ENCODE measurements at regions not wholly inside any gene's neighbourhood (a gene's known extent, or its start where the extent isn't known, plus 50 kb on each side); places are given as distances from the start of the nearest gene placed in this dataset.

GRCh38 chr12:127711108-127711507 is 555.9 kb upstream of the TMEM132C start:
- TF ChIP-seq EP300 (IDR thresholded peaks at IDR 0.05) = no peak
- no peak for TF ChIP-seq POLR2A (IDR thresholded peaks at IDR 0.05)
- no peak for TF ChIP-seq POLR2AphosphoS5 (IDR thresholded peaks at IDR 0.05)
- no peaks in the 10 kb centered on the region for H3K36me3 ChIP-seq
- DNase-seq = no peak
- no peaks in the 10 kb centered on the region for H3K9me3 ChIP-seq
- WGBS, 5 donors = 40 to 47% (median 45%) methylated on average over 8 of the region's 8 CpGs
- intact Hi-C loops (cut with DNase I; ENCODE audit: low total_unique reads) = no loop called here
- H3K27ac ChIP-seq = no peak overlapping the region
- no peak overlapping the region for H3K4me3 ChIP-seq
- no peaks in the 10 kb centered on the region for H3K4me1 ChIP-seq
- no peaks in the 10 kb centered on the region for H3K27me3 ChIP-seq

- no peaks in the 10 kb centered on the region for H3K36me3 ChIP-seq
- no peak overlapping the region for H3K27ac ChIP-seq
- H3K27me3 ChIP-seq = no peaks in the 10 kb centered on the region
- WGBS, 5 donors = 53 to 71% (median 60%) methylated on average over 2 of the region's 2 CpGs
- no peaks in the 10 kb centered on the region for H3K9me3 ChIP-seq
- intact Hi-C loops (cut with DNase I; ENCODE audit: low total_unique reads) = no loop called here
- no peaks in the 10 kb centered on the region for H3K4me1 ChIP-seq
- no peak overlapping the region for H3K4me3 ChIP-seq
- DNase-seq = no peak
- TF ChIP-seq EP300 (IDR thresholded peaks at IDR 0.05) = no peak
- TF ChIP-seq POLR2AphosphoS5 (IDR thresholded peaks at IDR 0.05) = no peak
- no peak for TF ChIP-seq CTCF (IDR thresholded peaks at IDR 0.05)
Measured at GRCh38 chr12:127712561-127712960, 554.4 kb upstream of the TMEM132C start.

- TF ChIP-seq POLR2A (IDR thresholded peaks at IDR 0.05) = no peak
- Histone ChIP-seq H3K4me3 (no peak overlapping the region), H3K9me3 (no peaks in the 10 kb centered on the region), H3K27me3 (no peaks in the 10 kb centered on the region), H3K36me3 (no peaks in the 10 kb centered on the region), H3K27ac (no peak overlapping the region), H3K4me1 (no peaks in the 10 kb centered on the region)
- intact Hi-C loops (cut with DNase I; ENCODE audit: low total_unique reads) = no loop called here
- no peak for DNase-seq
- WGBS, 5 donors = 65 to 79% (median 72%) methylated on average over 2 of the region's 2 CpGs
Measured at GRCh38 chr12:127716166-127716565, 550.8 kb upstream of the TMEM132C start.

- intact Hi-C loops (cut with DNase I; ENCODE audit: low total_unique reads) = no loop called here
- WGBS, 5 donors = 74 to 86% (median 83%) methylated on average over 4 of the region's 4 CpGs
- H3K36me3 ChIP-seq = no peaks in the 10 kb centered on the region
- DNase-seq = no peak
- H3K4me3 ChIP-seq = no peak overlapping the region
- no peaks in the 10 kb centered on the region for H3K4me1 ChIP-seq
- H3K27me3 ChIP-seq = no peaks in the 10 kb centered on the region
- H3K27ac ChIP-seq = no peak overlapping the region
- TF ChIP-seq POLR2A (IDR thresholded peaks at IDR 0.05) = no peak
- TF ChIP-seq CTCF (IDR thresholded peaks at IDR 0.05) = no peak
- no peak for TF ChIP-seq EP300 (IDR thresholded peaks at IDR 0.05)
- no peak for TF ChIP-seq POLR2AphosphoS5 (IDR thresholded peaks at IDR 0.05)
- H3K9me3 ChIP-seq = no peaks in the 10 kb centered on the region
Measured at GRCh38 chr12:127717278-127717677, 549.7 kb upstream of the TMEM132C start.

- whole genome bisulfite sequencing, 5 donors = 78 to 81% (median 79%) methylated on average over 12 of the region's 12 CpGs
- no peak for DNase-seq
- Histone ChIP-seq H3K27me3 (no peaks in the 10 kb centered on the region), H3K4me3 (no peak overlapping the region), H3K9me3 (no peaks in the 10 kb centered on the region), H3K27ac (no peak overlapping the region), H3K36me3 (no peaks in the 10 kb centered on the region), H3K4me1 (no peaks in the 10 kb centered on the region)
- intact Hi-C loops (cut with DNase I; ENCODE audit: low total_unique reads) = no loop called here
- TF ChIP-seq EP300 (IDR thresholded peaks at IDR 0.05) (no peak), CTCF (IDR thresholded peaks at IDR 0.05) (no peak), POLR2A (IDR thresholded peaks at IDR 0.05) (no peak), POLR2AphosphoS5 (IDR thresholded peaks at IDR 0.05) (no peak)
Measured at GRCh38 chr12:127720334-127720733, 546.6 kb upstream of the TMEM132C start.

Measured in stomach (tissue), 8 donors.